ENCODE measurements at regions not wholly inside any gene's neighbourhood (a gene's known extent, or its start where the extent isn't known, plus 50 kb on each side); places are given as distances from the start of the nearest gene placed in this dataset.

- Histone ChIP-seq H3K27me3 (ENCODE audit: control insufficient read depth, insufficient read depth, low read length) (no peaks in the 10 kb centered on the region), H3K4me3 (ENCODE audit: low read depth in 2 of 2, low read length in 2 of 2) (no peak overlapping the region), H3K4me1 (ENCODE audit: control insufficient read depth, insufficient read depth, low read length) (no peaks in the 10 kb centered on the region), H3K9me3 (ENCODE audit: control insufficient read depth, insufficient read depth, low read depth, low read length) (no peaks in the 10 kb centered on the region), H3K36me3 (ENCODE audit: control insufficient read depth, insufficient read depth, low read length) (no peaks in the 10 kb centered on the region), H3K27ac (ENCODE audit: low read length) (no peak overlapping the region)
- in situ Hi-C loops (cut with HindIII; ENCODE audit: low pct_unique_long_range_greater_than_20kb, low sequenced_read_pairs), result no loop called here
- ATAC-seq (no peak), DNase-seq (ENCODE audit: low read depth, low spot score) (no peak)
- intact Hi-C loops (cut with micrococcal nuclease; ENCODE audit: unreplicated experiment), result no loop called here
- TF ChIP-seq CTCF (IDR thresholded peaks at IDR 0.05) (no peak), SIN3A (IDR thresholded peaks at IDR 0.05; ENCODE audit: borderline replicate concordance, insufficient read depth, low read depth, low read length) (no peak), REST (IDR thresholded peaks at IDR 0.05; ENCODE audit: insufficient read depth in 1 of 2, low read depth in 2 of 2, low read length in 1 of 2) (no peak), POLR2AphosphoS5 (IDR thresholded peaks at IDR 0.05; ENCODE audit: low read depth, low read length) (no peak), TCF7L2 (IDR thresholded peaks at IDR 0.05; ENCODE audit: low read depth, low read length) (no peak)
- no TSS peak for BruUV-seq (replicated peaks)
- ChIA-PET CTCF (no interaction called here), POLR2A (no interaction called here)
These were observed 359.0 kb upstream of the MAGEB16 start for GRCh38 chrX:35439034-35439660.

- Histone ChIP-seq H3K27ac (ENCODE audit: low read length) (no peak overlapping the region), H3K4me1 (ENCODE audit: control insufficient read depth, insufficient read depth, low read length) (no peaks in the 10 kb centered on the region), H3K27me3 (ENCODE audit: control insufficient read depth, insufficient read depth, low read length) (no peaks in the 10 kb centered on the region), H3K4me3 (ENCODE audit: low read depth in 2 of 2, low read length in 2 of 2) (no peak overlapping the region), H3K36me3 (ENCODE audit: control insufficient read depth, insufficient read depth, low read length) (no peaks in the 10 kb centered on the region), H3K9me3 (ENCODE audit: control insufficient read depth, insufficient read depth, low read depth, low read length) (no peaks in the 10 kb centered on the region)
- no peak for TF ChIP-seq POLR2AphosphoS5 (IDR thresholded peaks at IDR 0.05; ENCODE audit: low read depth, low read length)
- TF ChIP-seq SIN3A (IDR thresholded peaks at IDR 0.05; ENCODE audit: borderline replicate concordance, insufficient read depth, low read depth, low read length), result no peak
- TF ChIP-seq REST (IDR thresholded peaks at IDR 0.05; ENCODE audit: insufficient read depth in 1 of 2, low read depth in 2 of 2, low read length in 1 of 2), result no peak
- TF ChIP-seq CTCF (IDR thresholded peaks at IDR 0.05), result no peak
- no peak for TF ChIP-seq TCF7L2 (IDR thresholded peaks at IDR 0.05; ENCODE audit: low read depth, low read length)
- in situ Hi-C loops (cut with HindIII; ENCODE audit: low pct_unique_long_range_greater_than_20kb, low sequenced_read_pairs) (no loop called here), intact Hi-C loops (cut with micrococcal nuclease; ENCODE audit: unreplicated experiment) (no loop called here)
- ChIA-PET POLR2A (no interaction called here), CTCF (no interaction called here)
- no TSS peak for BruUV-seq (replicated peaks)
- ATAC-seq (no peak), DNase-seq (ENCODE audit: low read depth, low spot score) (no peak)
These were observed 358.4 kb upstream of the MAGEB16 start for GRCh38 chrX:35439692-35440091.

Measured in Panc1 (cell line).